GM19328 (cell line): ENCODE measurements at regions not wholly inside any gene's neighbourhood (a gene's known extent, or its start where the extent isn't known, plus 50 kb on each side); places are given as distances from the start of the nearest gene placed in this dataset.
"Not testable (repeated sequence)": the region's sequence is repeated elsewhere in the genome, so short reads cannot be mapped to it uniquely, and the experiment has no call there.

Experiments used
- ATAC-seq: cut with Tn5 transposase; IDR thresholded peaks from one replicate; pipeline ENCODE4 v1.9.1; 2021; ENCODE audit warnings: mild to moderate bottlenecking, moderate library complexity; ENCODE audit not compliant: unreplicated experiment

DNA sequence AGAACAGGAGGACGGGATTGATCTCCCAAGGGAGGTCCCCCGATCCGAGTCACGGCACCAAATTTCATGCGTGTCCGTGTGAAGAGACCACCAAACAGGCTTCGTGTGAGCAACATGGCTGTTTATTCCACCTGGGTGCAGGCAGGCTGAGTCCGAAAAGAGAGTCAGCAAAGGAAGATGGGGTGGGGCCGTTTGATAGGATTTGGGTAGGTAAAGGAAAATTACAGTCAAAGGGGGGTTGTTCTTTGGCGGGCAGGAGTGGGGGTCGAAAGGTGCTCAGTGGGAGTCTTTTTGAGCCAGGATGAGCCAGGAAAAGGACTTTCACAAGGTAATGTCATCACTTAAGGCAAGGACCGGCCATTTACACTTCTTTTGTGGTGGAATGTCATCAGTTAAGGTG lies 763.6 kb upstream of the CTNND2 start:
- ATAC-seq: not testable (repeated sequence)

DNA sequence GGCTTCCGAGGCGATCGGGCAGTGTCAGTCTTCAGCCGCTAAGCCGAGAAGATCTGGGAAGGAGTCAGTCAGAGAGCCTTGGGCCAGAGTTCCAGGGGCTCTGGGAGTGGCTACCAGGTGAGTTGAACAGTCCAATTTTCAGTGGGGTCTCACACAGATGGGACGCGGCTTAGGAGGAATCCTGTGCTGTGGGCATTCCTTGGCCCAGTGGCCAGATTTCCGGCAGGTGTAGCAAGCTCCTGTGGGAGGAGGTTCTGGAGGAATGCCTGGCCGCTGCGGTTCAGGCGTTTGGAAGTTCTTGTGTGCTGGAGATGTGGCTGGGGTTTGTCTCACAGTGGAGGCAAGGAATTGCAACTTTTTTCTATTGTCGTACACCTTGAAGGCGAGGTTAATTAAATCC lies 761.5 kb upstream of the CTNND2 start:
- ATAC-seq: not testable (repeated sequence)

DNA sequence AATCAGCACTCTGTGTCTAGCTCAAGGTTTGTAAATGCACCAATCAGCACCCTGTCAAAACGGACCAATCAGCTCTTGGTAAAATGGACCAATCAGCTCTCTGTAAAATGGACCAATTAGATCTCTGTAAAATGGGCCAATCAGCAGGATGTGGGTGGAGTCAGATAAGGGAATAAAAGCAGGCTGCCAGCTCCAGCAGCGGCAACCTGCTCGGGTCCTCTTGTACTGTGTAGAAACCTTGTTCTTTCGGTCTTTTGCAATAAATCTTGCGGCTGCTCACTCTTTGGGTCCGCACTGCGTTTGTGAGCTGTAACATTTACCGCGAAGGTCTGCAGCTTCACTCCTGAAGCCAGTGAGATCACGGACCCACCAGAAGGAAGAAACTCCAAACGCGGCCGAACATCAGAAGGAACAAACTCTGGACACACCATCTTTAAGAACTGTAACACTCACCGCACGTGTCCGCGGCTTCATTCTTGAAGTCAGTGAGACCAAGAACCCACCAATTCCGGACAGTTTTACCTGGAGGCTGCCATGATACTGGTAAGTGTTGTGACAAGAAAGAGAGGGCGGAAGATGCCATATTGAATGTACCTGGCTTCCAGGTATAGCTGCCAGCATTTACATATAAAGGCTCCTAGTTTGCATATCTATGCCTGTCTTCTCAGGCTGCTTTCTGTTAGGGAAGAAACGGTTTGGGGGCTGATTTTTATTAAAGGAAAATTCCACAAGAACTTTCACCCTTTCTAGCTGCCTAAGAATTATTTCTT lies 758.5 kb upstream of the CTNND2 start:
- ATAC-seq: no peak

DNA sequence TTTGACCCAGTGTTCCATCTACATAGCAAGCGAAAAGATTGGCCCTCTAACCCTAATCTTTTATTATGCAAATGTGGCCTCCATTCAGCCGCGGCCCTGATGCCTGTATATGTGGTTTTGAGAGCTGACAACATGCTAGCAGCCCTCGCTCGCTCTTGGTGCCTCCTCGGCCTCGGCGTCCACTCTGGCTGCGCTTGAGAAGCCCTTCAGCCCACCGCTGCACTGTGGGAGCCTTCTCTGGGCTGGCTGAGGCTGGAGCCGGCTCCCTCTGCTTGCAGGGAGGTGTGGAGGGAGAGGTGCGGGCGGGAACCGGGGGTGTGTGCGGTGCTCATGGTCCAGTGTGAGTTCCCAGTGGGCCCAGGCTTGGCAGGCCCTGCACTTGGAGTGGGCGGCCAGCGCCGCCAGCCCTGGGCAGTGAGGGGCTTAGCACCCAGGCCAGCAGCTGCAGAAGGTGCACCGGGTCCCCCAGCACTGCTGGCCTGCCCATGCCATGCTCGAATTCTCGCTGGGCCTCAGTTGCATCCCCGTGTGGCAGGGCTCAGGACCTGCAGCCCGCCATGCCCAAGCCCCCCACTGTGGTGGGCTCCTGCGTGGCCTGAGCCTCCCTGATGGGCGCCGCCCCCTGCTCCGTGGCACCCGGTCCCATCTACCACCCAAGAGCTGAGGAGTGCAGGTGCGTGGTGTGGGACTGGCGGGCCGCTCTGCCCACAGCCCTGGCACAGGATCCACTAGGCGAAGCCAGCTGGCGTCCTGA lies 757.5 kb upstream of the CTNND2 start:
- ATAC-seq: no peak

DNA sequence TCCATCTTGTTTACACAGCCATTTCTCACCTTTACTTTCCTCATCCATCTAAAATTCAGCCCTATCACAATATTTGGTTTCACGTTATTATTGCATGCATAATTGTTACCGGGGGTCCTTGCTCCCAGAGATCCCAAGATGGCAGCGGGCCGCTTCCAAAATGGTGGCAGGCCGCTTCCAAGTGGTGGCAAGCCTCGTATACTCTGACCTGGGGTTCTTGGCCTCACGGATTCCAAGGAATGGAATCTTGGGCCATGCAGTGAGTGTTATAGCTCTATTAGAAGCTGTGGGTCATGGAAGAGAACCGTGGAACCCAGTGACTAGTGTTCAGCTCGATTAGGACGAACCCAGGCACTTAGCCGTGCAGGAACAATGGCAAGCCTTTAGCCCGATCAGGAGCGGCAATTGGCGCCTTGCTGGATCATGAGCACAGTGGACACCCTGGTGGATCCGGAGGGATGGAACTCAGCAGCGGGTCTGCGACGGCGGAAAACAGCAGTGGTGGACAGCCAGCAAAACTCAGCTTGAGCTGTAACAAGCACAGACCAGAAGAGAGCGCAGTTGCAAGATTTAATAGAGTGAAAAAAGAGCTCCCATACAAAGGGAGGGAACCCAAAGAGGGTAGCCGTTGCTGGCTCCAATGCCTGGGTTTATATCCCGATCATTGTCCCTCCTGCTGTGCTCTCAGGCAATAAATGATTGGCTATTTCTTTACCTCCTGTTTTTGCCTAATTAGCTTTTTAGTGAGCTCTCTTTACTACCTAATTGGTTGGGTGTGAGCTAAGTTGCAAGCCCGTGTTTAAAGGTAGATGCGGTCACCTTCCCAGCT lies 756.2 kb upstream of the CTNND2 start:
- not testable (repeated sequence) for ATAC-seq

DNA sequence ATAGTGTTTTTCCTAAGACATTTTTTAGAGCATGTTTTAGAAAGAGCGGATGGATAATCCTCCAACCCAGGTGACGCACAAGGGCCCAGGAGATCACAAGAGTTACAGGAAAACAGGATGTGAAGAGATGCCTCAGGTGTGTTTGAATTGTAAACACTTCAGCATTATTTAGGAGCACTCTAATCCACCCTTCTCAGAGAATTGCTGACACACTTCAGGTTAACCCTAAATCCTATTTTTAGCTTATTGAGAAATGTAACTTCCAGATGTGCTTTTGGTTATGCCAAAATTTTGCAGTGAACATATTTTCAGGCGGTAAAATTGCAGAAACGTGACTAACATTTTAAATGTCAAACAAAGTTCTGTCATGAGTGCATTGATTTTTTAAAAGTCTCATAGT lies 755.4 kb upstream of the CTNND2 start:
- ATAC-seq: no peak

DNA sequence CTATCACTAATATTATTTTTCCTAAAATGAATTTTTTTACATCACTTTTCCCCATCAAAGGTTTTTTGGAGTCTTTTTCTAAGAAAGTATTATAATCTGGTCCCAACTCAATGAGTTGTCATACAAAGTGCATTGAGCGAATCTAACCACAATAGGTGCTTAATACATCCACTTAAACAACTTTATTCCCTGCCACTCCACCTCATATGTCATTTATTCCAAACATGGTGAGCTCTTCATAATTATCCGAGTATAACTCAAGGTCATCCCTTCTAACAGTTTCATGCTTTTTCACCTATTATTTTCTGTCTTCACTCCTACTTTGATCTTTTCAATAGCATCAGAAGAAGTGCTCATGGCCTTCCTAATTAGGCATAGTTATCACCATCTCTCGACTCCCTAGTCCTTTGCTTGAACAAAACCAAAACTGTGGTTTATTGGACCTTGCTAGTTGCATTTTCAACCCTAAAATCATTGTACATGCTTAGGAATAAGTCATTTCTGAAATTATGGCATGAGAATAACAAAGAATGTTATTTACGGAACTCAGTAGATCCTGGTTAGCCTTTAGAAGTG lies 754.7 kb upstream of the CTNND2 start:
- no peak for ATAC-seq

DNA sequence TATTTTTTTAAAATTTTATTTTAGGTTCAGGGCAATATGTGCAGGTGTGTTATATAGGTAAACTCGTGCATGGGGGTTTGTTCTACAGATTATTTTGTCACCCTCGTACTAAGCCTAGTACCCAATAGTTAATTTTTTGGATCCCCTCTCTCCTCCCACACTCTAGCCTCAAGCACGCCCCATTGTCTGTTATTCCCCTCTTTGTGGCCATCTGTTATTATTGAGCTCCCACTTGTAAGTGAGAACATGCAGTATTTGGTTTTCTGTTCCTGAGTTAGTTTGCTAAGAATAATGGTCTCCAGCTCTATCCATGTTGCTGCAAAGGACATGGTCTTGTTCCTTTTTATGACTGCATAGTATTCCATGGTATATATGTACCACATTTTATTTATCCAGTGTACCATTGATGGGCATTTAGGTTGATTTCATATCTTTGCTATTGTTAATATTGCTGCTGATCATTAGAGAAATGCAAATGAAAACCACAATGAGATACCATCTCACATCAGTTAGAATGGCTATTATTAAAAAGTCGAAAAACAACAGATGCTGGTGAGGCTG lies 753.7 kb upstream of the CTNND2 start:
- ATAC-seq: not testable (repeated sequence)

DNA sequence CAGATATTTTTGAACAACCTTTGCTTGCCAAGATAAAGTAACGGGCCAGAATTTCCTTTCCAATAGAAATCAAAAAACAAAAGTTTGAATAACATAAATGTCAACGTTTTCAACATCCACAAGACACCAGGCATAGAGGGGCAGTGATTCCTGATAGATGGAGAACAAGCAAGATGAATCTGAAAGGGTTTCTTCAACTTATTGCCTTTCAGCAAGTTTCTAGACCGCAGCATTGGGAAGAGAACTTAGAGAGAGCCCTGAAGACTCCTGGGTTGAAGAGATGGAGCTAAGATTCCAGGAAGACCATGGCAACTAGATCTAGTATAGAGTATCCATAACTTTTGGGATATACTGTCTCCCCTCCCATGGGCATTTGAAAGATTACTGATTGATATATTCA lies 751.4 kb upstream of the CTNND2 start:
- ATAC-seq: no peak

DNA sequence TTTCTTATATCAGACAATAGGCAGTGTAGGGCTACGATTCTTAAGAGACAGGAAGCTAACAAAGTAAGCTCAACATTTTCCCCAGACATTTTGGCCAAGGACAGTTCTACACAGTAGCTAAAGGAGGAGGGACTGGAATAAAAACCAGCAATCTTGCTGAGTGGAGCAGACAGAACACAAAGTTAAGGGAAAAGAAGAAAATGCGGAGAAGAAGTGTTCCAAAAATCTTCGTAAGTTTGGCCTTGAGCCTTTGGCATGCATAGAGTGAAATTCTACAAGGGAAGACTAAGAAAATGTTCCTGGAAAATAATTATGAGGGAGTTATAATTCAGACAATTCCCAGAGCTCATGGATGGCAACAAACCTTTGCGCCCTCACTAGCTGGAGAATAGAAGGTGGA lies 748.0 kb upstream of the CTNND2 start:
- no peak for ATAC-seq

DNA sequence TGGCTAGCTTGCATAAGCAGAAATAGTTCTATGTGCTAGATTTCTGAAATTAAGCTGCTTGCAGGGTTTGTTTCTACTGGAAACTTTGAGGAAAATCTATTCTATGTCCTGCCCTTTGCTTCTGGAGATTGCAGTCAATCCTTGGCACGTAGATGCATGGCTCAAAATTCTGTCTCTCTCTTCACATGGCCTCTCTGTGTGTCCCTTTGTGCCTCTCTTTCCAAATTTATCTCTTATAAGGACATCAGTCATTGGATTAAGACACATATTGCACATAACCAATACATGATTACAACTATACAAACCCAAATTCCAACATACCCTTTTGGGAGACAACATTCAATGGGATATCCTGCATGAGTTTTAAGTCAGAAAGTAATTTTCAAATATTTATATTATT lies 744.3 kb upstream of the CTNND2 start:
- no peak for ATAC-seq

DNA sequence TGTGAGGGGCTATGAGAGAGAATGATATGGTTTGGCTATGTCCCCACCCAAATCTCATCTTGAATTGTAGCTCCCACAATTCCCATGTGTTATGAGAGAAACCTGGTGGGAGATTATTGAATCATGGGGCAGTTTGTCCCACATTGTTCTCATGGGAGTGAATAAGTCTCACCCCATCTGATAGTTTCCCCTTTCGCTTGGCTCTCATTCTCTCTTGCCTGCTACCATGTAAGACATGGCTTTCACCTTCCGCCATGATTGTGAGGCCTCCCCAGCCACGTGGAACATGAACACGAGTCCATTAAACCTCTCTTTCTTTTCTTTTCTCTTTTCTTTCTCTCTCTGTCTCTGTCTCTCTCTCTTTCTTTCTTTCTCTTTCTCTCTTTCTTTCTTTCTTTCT lies 743.4 kb upstream of the CTNND2 start:
- no peak for ATAC-seq

DNA sequence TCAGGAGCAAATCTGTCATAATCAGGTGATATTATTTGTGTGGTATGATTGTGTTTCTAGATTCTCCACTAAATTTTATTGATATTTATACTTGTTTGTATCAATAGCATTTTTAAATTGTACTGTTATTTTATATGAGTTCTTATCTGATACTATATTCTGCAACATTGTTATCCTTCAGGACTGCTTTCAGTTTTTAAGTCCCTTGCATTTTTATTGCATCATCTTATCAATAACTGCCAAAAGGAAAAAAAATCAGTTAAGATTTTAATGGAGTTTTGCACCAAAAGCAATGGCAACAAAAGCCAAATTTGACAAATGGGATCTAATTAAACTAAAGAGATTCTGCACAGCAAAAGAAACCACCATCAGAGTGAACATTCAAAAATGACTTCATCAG lies 741.3 kb upstream of the CTNND2 start:
- ATAC-seq: no peak

DNA sequence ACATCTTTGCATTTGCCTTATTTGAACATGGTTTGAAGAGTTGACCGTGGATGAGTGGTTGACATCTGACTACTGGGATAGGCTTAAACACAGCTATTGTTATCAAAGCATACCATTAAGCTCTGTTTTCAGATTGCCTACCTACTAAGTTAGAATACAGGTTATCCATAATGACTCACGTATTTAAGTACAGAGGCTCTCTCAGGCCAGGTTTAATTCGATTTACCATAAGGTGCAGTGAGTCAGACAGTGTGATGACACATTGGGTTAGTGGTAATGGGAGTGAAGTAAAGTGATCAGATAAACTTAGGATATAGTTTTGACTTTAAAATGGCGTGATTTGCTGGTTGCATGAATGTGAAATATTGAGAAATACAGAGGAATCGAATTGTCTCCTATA lies 732.0 kb upstream of the CTNND2 start:
- no peak for ATAC-seq

DNA sequence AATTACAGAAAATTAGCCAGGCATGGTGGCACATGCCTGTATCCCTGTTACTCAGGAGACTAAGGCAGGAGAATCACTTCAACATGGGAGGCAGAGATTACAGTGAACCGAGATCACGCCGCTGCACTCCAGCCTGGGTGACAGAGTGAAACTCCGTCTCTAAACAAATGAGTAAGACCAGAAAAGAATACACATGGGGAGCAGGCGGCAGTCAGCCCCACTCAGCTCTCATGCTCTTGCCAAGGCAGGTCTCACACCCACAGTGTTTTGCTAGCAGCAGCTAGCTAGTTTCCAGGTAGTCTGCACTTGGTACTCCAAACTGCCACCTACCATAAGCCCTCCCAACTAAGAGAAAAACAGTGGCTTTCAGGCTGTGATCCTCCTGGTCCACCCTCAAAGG lies 722.3 kb upstream of the CTNND2 start:
- no peak for ATAC-seq

DNA sequence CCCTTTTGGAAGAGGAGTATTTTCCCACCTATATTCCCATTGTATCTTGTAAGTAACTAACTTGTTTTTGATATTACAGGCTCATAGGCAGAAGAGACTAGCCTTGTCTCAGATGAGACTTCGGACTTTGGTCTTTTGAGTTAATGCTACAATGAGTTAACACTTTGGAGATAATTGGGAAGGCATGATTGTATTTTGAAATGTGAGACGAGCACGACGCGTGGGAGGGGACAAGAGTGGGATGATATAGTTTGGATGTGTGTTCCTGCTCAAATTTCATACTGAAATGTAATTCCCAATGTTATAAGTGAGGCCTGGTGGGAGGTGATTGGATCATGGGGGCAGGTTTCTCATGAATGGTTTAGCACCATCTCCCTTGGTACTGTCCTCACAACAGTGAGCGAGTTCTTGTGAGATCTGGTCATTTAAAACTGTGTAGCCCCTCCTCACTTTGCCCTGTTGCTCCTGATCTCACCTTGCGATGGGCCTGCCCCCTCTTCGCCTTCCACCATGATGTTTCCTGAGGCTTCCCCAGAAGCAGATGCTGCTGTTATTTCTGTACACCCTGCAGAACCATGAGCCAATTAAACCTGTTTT lies 721.5 kb upstream of the CTNND2 start:
- no peak for ATAC-seq

DNA sequence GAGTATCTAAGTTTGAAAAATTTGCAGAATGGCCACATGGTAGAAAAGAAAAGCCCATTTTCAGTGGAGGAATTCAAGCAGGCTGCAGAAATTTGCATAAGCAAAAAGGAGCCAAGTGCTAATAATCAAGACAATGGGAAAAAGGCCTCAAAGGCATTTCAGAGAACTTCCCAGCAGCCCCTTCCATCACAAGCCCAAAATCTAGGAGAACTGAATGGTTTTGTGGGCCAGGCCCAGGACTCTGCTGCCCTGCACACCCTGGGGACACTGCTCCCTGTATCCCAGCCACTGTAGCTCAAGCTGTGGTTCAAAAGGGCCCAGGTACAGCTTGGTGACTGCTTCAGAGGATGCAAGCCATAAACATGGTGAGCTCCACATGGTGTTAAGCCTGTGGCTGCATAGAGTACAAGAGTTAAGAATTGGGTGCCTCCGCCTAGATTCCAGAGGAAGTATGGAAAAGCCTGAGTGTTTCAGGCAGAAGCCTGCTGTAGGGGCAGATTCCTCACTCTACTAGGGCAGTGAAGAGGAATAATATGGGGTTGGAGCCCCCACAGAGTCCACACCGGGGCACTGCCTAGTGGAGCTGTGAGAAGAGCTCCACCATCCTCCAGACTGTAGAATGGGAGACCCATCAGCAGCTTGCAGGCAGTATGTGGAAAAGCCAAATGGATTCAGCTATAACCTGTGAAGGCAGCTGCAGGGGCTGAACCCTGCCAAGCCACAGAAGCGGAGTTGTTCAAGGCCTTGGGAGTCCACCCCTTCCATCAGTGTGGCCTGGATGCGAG lies 720.7 kb upstream of the CTNND2 start:
- no peak for ATAC-seq

DNA sequence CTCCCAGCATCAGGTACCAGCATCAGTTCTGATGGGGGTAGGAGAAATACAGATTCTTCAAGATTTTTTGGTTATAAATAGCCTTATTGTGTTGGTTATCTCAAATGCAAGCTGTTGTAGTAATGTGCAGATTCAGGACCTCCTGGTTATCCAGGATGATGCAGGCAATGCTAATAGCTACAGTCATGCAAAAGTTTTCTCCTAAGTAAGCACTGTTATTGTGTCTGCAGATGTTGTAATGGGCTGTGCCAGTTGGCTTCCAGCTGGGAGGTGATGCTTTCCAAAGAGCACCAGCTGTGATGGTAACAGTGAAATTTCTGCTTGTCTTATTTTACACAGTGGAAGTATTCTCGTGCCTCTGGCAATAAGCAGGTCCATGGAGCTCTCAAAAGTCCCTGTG lies 719.2 kb upstream of the CTNND2 start:
- ATAC-seq: no peak

DNA sequence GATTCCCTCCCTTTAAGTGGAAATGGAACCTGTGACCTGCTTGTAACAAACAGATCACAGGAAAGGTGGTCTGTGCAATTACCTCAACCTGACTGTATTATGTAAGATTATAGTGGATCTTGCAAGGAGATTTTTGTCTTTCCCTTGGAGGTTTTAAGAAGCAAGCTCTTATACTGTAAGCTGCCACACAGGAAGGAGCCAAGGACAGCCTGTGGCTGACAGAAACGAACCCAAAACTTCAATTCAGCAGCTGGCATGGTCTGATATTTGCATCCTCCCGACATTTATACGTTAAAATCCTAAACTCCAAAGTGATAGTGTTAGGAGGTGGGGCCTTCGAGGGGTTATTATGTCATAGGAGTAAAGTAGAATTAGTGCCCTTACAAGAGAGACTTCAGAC lies 711.8 kb upstream of the CTNND2 start:
- ATAC-seq: no peak
